HG02884 (cell line): ENCODE measurements at regions not wholly inside any gene's neighbourhood (a gene's known extent, or its start where the extent isn't known, plus 50 kb on each side); places are given as distances from the start of the nearest gene placed in this dataset.

Experiments used
- ATAC-seq: cut with Tn5 transposase; IDR thresholded peaks from one replicate; pipeline ENCODE4 v1.9.1; 2021; ENCODE audit warnings: mild to moderate bottlenecking, moderate library complexity; ENCODE audit not compliant: unreplicated experiment

- ATAC-seq, result no peak
These were observed 1092.8 kb downstream of the ADGRL3 start for GRCh38 chr4:62292911-62293310.

DNA sequence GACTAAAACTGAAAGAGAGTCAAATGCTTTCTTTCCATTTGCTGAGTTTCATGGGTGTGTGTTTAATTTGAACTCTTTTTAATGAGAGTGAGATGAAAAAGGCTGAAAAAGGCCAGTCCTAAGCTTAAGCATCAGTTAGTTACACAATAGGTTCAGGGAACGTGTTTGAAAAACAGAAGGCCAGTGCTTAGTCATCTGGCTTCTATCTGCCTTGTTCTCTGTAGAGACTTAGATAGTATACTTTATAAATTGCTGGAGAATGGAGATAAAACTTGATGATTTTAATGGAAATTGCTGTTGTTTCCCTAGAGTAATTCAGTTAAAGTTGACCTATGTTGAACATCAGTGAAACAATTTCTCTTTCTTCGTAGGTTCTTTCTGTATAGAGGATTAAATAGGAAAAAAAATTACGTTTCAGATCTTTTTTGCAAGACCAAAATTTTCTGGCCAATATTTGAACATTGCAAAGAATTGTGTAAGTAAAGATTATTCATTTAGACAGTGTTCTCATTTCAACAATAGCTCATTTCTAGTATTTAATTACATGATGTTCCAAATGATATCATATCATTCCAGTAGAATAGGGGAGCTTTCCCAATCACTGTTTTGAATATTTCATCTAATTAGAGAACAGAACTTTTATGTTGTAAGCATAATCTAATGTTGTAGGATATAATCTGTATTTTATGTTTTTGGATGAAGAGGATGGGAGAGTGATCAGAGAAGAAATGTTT, 1088.8 kb downstream of the ADGRL3 start:
- ATAC-seq, result no peak

DNA sequence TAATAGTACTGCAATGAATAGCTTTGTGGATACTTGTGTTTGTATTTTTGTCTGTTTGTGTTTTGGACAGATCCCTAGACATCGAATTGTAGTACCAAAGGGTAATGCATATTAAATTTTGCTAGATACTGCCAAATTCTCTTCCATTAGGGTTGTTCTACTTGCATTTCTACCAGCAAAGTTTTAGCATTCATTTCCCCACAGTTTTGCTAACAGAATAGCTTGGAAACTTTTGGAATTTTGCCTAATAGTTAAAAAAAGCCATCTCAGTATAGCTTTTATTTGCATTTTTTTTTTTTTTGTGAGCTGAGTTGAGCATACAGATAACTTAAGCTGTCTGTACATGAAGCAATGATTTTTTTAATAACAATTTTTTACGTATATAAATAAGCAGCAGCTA, 1084.9 kb downstream of the ADGRL3 start:
- no peak for ATAC-seq

- ATAC-seq, result no peak
These were observed 1079.6 kb downstream of the ADGRL3 start for GRCh38 chr4:62279689-62280088.

GRCh38 chr4:62275470-62275869, 1075.3 kb downstream of the ADGRL3 start:
- no peak for ATAC-seq

DNA sequence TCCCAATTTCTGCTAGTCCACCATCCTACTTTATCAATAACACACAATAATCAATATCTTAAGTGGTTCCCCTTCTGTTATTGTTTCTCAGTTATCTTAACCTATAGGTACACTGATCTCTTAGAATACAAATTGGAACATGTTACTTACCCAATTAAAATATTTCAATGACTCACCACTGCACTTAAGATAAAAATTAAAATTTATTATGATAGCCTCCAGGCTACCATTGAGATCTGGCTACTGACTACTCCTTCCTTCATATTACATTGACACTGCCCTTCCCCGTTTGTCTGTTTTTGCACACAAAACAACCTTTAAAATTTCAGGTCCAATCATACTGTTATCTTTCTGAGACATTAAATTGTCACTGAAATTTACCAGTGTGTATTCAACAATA, 1074.7 kb downstream of the ADGRL3 start:
- no peak for ATAC-seq

- no peak for ATAC-seq
These were observed 1071.0 kb downstream of the ADGRL3 start for GRCh38 chr4:62271107-62271506.

- ATAC-seq, result no peak
These were observed 1069.8 kb downstream of the ADGRL3 start for GRCh38 chr4:62269918-62270317.

DNA sequence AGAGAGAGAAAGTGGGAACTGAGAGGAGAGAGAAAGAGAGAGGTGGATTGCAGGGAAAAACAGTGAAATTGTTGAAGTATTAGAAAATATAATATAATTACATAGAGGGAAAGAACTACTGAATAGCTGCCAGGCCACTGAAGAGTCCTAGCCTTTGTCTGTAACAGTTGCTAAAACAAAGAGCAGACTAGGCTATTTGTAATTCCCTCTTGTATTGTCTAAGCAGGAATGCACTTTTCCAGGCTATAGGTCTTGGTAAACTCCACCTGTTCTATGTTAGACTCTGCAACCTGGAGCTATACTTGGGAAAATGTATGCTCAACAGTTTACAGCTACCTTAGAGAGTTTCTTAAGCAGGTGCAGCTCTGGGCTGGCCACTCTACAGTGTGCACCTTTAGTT, 1063.3 kb downstream of the ADGRL3 start:
- no peak for ATAC-seq

DNA sequence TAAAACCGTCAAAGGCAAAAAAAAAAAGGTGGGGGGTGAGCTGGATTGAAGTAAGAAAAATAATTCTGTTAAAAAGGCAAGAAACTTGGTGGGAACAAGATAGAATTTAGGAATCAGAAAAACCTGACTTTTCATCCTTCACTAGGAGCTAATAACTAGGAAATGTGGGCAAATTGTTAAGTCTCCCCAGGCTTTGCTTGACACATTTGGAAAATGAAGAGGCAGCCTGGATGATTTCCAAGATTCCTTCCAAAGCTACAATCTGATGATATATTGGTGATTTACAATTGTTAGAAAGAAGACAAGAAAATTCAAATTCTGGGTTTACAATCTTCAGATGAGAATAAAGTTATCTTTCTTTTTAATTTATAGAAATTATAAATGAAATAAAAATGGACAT, 1062.5 kb downstream of the ADGRL3 start:
- no peak for ATAC-seq

- no peak for ATAC-seq
These were observed 1060.1 kb downstream of the ADGRL3 start for GRCh38 chr4:62260254-62260653.

DNA sequence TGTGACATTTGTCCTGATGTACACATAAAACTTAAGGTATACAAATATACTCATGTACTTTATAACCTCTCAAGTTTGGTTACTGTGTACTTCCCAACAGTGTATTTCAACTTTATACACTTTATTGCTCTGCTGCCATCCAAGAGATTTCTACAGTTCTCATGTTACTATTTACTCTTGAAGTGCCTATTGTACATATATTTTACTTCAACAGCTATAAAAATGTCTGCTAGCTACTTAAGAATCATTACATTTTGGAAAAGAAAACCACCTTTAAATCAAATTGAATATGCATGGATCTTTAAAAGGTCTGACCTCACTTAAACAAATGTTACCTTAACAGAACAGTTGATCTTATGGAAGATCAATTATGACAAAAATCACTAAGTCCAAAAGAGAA, 1056.4 kb downstream of the ADGRL3 start:
- ATAC-seq, result no peak

DNA sequence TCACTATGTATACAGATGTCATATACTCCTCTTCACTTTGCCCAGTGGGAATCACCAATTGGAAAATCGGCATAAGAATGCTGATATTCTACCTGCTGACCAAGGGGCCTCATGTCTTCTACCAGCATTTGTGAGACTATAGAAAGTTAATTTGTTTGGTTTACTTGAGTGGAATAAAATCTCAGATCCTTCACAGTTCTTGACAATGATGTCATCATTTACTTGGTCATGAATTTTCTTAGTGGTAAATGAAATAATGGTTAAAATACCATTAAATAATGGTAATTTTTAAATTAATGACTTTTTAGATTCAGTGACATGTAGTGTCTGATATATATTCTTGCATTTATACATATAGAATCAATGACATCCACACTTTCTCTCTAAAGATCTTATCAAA, 1052.6 kb downstream of the ADGRL3 start:
- no peak for ATAC-seq

GRCh38 chr4:62250100-62250499, 1050.0 kb downstream of the ADGRL3 start:
- ATAC-seq, result no peak

GRCh38 chr4:62243895-62244294, 1043.8 kb downstream of the ADGRL3 start:
- no peak for ATAC-seq

DNA sequence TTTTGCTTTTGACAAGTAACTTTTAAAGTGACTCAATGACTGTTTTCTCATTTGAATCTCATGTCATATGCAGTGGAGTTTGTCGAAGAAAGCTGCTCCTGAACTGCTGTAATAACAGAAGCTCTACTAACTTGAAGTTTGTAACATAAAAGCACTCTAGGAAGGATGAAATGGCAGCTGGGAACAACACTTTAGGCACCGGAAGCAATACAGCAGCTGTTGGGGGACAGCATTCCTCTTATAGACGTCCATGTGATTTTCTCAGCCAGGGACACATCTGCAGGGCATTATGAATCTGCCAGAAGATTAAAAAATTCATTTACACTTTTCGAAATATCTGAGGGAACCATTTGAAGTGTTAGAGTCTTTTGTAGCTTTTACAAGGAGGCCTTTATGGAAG, 1035.8 kb downstream of the ADGRL3 start:
- no peak for ATAC-seq

DNA sequence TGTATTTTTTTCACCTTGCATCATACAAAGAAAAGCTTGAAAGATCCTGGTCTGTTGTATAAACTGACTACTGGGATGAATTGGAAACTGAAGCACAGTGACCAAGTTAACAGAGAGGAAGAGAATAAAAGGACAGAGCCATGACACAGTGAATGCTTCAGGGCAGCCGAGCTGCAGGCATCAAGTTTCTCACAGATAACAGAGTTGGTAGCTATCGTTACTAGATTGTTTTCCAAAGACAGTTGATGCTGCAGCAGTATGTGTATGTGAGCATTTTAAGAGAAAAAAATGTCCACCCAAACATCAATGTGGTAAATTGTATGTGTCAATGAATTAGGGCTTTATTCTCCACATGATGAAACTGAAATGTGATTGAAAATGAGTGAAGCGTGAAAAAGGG, 1032.7 kb downstream of the ADGRL3 start:
- ATAC-seq, result no peak

DNA sequence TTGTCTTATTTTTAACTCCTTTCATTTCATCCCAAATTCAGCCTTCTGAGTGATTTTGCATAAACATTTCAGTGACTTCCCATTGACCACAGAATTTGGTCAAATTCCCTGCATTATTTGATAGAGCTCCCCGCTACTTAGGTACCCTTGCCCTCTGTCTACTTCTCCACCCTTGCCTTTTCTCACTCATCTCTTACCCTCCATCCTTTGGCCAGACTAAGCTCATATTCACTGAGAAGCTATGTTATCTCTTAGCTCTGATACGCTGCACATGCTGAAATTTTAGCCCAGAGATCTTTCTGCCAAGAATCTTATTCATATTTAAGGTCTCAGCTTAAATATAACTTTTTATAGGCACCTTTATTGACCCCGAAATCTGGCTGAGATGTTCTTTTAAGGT, 1031.9 kb downstream of the ADGRL3 start:
- ATAC-seq, result no peak

GRCh38 chr4:62226082-62226481, 1026.0 kb downstream of the ADGRL3 start:
- no peak for ATAC-seq

- ATAC-seq, result no peak
These were observed 1022.0 kb downstream of the ADGRL3 start for GRCh38 chr4:62222121-62222520.

DNA sequence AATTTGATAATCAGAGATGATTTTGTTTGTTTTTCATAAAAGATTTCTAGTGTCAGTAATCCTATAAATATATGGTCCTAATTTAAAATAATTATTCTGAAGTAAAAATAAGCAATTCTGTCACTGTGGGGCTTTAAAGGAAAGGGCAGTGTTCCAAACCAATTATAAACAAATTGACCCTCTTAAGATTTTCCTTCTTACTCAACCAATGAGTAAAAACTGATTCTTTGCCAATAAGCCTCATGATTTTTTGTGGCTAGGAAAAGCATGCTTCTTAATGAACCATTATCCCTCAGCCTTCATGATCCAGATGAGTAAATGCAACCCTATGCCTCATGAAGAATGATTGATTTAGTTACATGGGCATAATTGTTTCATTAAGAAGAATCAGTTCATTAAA, 1010.4 kb downstream of the ADGRL3 start:
- ATAC-seq, result no peak

GRCh38 chr4:62209757-62210485, 1009.8 kb downstream of the ADGRL3 start:
- ATAC-seq, result no peak

GRCh38 chr4:62208921-62209320, 1008.8 kb downstream of the ADGRL3 start:
- ATAC-seq, result no peak
